ENCODE measurements at regions not wholly inside any gene's neighbourhood (a gene's known extent, or its start where the extent isn't known, plus 50 kb on each side); places are given as distances from the start of the nearest gene placed in this dataset.

DNA sequence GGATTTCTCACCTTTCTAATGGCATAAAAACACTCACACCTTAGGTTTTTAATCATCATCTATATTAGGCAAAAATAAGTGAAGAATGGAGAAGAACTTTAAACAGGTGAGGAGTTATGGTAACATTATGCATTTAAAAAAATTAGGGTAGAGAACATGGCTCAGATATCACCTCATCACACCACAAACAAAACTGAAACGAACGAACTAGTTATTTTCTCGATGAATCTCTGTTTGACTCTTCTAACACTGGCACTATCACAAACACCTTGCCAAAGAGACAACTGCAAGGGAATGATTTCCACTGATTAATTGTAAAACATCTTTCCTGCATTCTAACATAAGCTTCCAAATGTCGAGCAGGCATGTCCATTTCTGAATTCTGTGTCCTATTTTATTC lies 286.1 kb upstream of the GJE1 start:
- peaks cover 5% of the 10 kb centered on the region for H3K27me3 Mint-ChIP-seq (ENCODE audit: insufficient read depth, unreplicated experiment)
- H3K9me3 ChIP-seq: no peaks in the 10 kb centered on the region
- intact Hi-C loops (cut with micrococcal nuclease; ENCODE audit: unreplicated experiment): no loop called here
- H3K4me1 ChIP-seq: no peaks in the 10 kb centered on the region
- H3K27me3 ChIP-seq (replicated peaks; ENCODE audit: control insufficient read depth, insufficient read depth, low read length): no peaks in the 10 kb centered on the region
- H3K27ac Mint-ChIP-seq (ENCODE audit: unreplicated experiment): no peak overlapping the region
- no TSS peak for BruUV-seq (replicated peaks)
- TF ChIP-seq CTCF (IDR thresholded peaks at IDR 0.05; ENCODE audit: insufficient read depth in 1 of 2, low read depth in 1 of 2, low read length in 1 of 2, severe bottlenecking in 1 of 2, unreplicated experiment in 1 of 2): no peak
- POLR2A ChIA-PET: no interaction called here
- H3K36me3 Mint-ChIP-seq (ENCODE audit: insufficient read depth, unreplicated experiment): no peaks in the 10 kb centered on the region
- no peak for DNase-seq
- H3K9me3 Mint-ChIP-seq (ENCODE audit: unreplicated experiment): no peaks in the 10 kb centered on the region
- no peak overlapping the region for H3K4me3 Mint-ChIP-seq (ENCODE audit: unreplicated experiment)
- H3K4me1 Mint-ChIP-seq (ENCODE audit: low read depth, unreplicated experiment): no peaks in the 10 kb centered on the region
- CTCF ChIA-PET: no interaction called here
- no peaks in the 10 kb centered on the region for H3K36me3 ChIP-seq (ENCODE audit: control insufficient read depth, insufficient read depth, low read length)
- H3K4me3 ChIP-seq (ENCODE audit: low read depth, low read length): no peak overlapping the region

GRCh38 chr6:141843178-141843834 lies 289.4 kb upstream of the GJE1 start:
- no peak for TF ChIP-seq CTCF (IDR thresholded peaks at IDR 0.05; ENCODE audit: insufficient read depth in 1 of 2, low read depth in 1 of 2, low read length in 1 of 2, severe bottlenecking in 1 of 2, unreplicated experiment in 1 of 2)
- BruUV-seq (replicated peaks): no TSS peak
- Mint-ChIP-seq H3K4me1 (ENCODE audit: low read depth, unreplicated experiment) (no peaks in the 10 kb centered on the region), H3K27ac (ENCODE audit: unreplicated experiment) (no peak overlapping the region), H3K36me3 (ENCODE audit: insufficient read depth, unreplicated experiment) (no peaks in the 10 kb centered on the region), H3K4me3 (ENCODE audit: unreplicated experiment) (no peak overlapping the region), H3K9me3 (ENCODE audit: unreplicated experiment) (no peaks in the 10 kb centered on the region), H3K27me3 (ENCODE audit: insufficient read depth, unreplicated experiment) (peaks cover 5% of the 10 kb centered on the region)
- DNase-seq: no peak
- H3K4me1 ChIP-seq: no peaks in the 10 kb centered on the region
- no peaks in the 10 kb centered on the region for H3K36me3 ChIP-seq (ENCODE audit: control insufficient read depth, insufficient read depth, low read length)
- H3K4me3 ChIP-seq (ENCODE audit: low read depth, low read length): no peak overlapping the region
- intact Hi-C loops (cut with micrococcal nuclease; ENCODE audit: unreplicated experiment): no loop called here
- no peaks in the 10 kb centered on the region for H3K27me3 ChIP-seq (replicated peaks; ENCODE audit: control insufficient read depth, insufficient read depth, low read length)
- POLR2A ChIA-PET: no interaction called here
- H3K9me3 ChIP-seq: no peaks in the 10 kb centered on the region
- CTCF ChIA-PET: no interaction called here

DNA sequence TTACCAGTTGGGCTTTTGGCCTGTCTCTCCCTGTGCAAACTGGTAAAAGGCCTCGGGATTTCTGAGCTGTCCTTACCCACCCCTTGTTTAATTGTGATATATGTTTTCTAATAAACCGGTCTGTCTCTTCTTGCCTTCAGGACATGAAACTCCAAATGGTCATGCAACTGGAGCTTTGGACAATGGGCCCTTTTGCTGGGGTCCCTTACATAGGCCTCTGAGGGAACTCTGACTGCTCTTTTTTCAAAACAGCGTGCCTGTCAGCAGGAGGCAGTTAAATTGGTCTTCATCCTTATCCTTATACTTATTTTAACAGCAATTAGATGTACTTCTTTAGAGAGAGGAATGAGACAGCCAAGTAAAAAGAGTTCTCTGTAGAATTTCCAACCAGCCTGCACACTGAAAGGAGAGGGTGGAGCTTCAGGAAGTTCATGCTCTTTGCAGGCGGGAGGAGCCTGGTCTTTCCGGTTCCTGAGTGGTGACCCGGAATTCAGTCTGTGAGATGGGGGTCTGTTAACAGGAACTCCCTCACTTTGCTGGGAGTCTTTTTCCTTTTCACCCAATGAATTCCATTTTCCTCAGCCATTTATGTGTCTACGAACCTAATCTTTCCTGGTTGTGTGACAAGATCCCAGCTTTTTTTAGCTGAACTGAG lies 299.6 kb upstream of the GJE1 start:
- H3K27me3 Mint-ChIP-seq (ENCODE audit: insufficient read depth, unreplicated experiment): no peaks in the 10 kb centered on the region
- H3K9me3 ChIP-seq: no peaks in the 10 kb centered on the region
- H3K36me3 ChIP-seq (ENCODE audit: control insufficient read depth, insufficient read depth, low read length): no peaks in the 10 kb centered on the region
- no TSS peak for BruUV-seq (replicated peaks)
- H3K9me3 Mint-ChIP-seq (ENCODE audit: unreplicated experiment): no peaks in the 10 kb centered on the region
- intact Hi-C loops (cut with micrococcal nuclease; ENCODE audit: unreplicated experiment): no loop called here
- no peaks in the 10 kb centered on the region for H3K4me1 ChIP-seq
- H3K27me3 ChIP-seq (replicated peaks; ENCODE audit: control insufficient read depth, insufficient read depth, low read length): no peaks in the 10 kb centered on the region
- peaks cover 9% of the 10 kb centered on the region for H3K4me1 Mint-ChIP-seq (ENCODE audit: low read depth, unreplicated experiment)
- no peak overlapping the region for H3K4me3 ChIP-seq (ENCODE audit: low read depth, low read length)
- ChIA-PET CTCF (no interaction called here), POLR2A (no interaction called here)
- no peak overlapping the region for H3K4me3 Mint-ChIP-seq (ENCODE audit: unreplicated experiment)
- no peak for TF ChIP-seq CTCF (IDR thresholded peaks at IDR 0.05; ENCODE audit: insufficient read depth in 1 of 2, low read depth in 1 of 2, low read length in 1 of 2, severe bottlenecking in 1 of 2, unreplicated experiment in 1 of 2)
- no peak overlapping the region for H3K27ac Mint-ChIP-seq (ENCODE audit: unreplicated experiment)
- H3K36me3 Mint-ChIP-seq (ENCODE audit: insufficient read depth, unreplicated experiment): no peaks in the 10 kb centered on the region
- DNase-seq: no peak
